RWPE2 (cell line): ENCODE measurements at regions not wholly inside any gene's neighbourhood (a gene's known extent, or its start where the extent isn't known, plus 50 kb on each side); places are given as distances from the start of the nearest gene placed in this dataset.
"Not testable (repeated sequence)": the region's sequence is repeated elsewhere in the genome, so short reads cannot be mapped to it uniquely, and the experiment has no call there.

Experiments used
- ATAC-seq: fragments of 200-7000 bp; cut with Tn5 transposase; 3 replicates; pipeline ENCODE4 v1.9.1; 2021; ENCODE audit warnings: low read depth
- DNase-seq: peaks from one replicate; pipeline ENCODE4 v3.0.0-alpha.2; 2020; ENCODE audit warnings: low spot score
- H3K27ac ChIP-seq: fragments of 450-650 bp; 2 replicates; pipeline ENCODE4 v1.5.1; 2017; ENCODE audit warnings: mild to moderate bottlenecking; ENCODE audit not compliant: poor library complexity, severe bottlenecking
- H3K27me3 ChIP-seq: fragments of 250-450 bp; sonication (Bioruptor Pico); 2 replicates; pipeline ENCODE4 v1.5.1; 2021; ENCODE audit warnings: mild to moderate bottlenecking, moderate library complexity; ENCODE audit not compliant: insufficient read depth, poor library complexity, severe bottlenecking
- H3K36me3 ChIP-seq: fragments of 250-450 bp; sonication (Bioruptor Pico); 2 replicates; pipeline ENCODE4 v1.5.1; 2020; ENCODE audit warnings: low read depth, mild to moderate bottlenecking, moderate library complexity
- H3K4me1 ChIP-seq: fragments of 250-450 bp; sonication (Bioruptor Pico); 2 replicates; pipeline ENCODE4 v1.5.1; 2021; ENCODE audit warnings: mild to moderate bottlenecking, moderate library complexity; ENCODE audit not compliant: insufficient read depth, poor library complexity, severe bottlenecking
- H3K4me3 ChIP-seq: fragments of 250-450 bp; sonication (Bioruptor Pico); 2 replicates; pipeline ENCODE4 v1.5.1; 2021; ENCODE audit warnings: mild to moderate bottlenecking, moderate library complexity; ENCODE audit not compliant: severe bottlenecking
- H3K9me3 ChIP-seq: fragments of 250-450 bp; sonication (Bioruptor Pico); 2 replicates; pipeline ENCODE4 v1.5.1; 2021; ENCODE audit warnings: mild to moderate bottlenecking, moderate library complexity; ENCODE audit not compliant: severe bottlenecking
- TF ChIP-seq, protein P1 (sequence below): fragments of 450-650 bp; IDR thresholded peaks from one replicate; pipeline ENCODE4 v1.5.1; 2017; ENCODE audit warnings: mild to moderate bottlenecking, moderate library complexity; ENCODE audit not compliant: poor library complexity, severe bottlenecking

DNA sequence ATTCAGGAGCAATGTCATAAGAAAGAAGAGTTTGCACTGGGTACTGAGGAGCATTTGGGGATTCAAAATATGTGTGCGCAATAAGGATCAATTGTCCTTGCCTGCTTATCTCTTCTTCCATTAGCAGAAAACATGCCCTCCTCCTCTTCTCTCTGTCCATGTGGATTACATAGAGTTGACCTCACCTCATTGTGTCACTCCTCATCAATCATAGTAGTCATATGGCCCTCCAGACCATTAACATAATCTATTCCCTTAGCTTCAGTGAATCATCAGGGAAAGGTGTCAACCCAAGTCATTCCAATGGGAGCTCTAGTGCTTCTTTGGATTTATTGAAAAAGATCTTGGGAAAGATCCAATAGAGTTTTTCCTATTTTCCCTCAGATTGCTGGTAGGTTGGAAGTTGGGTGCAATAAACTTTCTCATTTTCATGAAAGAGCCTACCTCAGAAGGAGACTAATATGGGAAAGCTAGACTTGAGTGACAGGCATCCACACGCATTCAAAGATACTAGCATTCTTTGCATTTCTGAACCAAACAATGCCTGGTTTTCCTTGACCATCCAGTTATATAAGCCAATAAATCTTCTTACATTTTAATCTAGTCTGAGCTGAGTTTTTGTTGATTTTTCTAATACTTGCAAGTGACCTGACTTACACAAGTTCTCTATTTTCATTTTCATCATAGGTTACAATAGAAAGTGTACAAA, 71.5 kb upstream of the FAM13C start:
- H3K27me3 ChIP-seq = peaks cover 3% of the 10 kb centered on the region
- TF ChIP-seq, protein P1, sequence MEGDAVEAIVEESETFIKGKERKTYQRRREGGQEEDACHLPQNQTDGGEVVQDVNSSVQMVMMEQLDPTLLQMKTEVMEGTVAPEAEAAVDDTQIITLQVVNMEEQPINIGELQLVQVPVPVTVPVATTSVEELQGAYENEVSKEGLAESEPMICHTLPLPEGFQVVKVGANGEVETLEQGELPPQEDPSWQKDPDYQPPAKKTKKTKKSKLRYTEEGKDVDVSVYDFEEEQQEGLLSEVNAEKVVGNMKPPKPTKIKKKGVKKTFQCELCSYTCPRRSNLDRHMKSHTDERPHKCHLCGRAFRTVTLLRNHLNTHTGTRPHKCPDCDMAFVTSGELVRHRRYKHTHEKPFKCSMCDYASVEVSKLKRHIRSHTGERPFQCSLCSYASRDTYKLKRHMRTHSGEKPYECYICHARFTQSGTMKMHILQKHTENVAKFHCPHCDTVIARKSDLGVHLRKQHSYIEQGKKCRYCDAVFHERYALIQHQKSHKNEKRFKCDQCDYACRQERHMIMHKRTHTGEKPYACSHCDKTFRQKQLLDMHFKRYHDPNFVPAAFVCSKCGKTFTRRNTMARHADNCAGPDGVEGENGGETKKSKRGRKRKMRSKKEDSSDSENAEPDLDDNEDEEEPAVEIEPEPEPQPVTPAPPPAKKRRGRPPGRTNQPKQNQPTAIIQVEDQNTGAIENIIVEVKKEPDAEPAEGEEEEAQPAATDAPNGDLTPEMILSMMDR = no peak
- no peak for DNase-seq
- no peak overlapping the region for H3K4me3 ChIP-seq
- no peaks in the 10 kb centered on the region for H3K9me3 ChIP-seq
- peak overlapping the region; percentile 61 for H3K27ac ChIP-seq
- H3K4me1 ChIP-seq = peaks cover 34% of the 10 kb centered on the region
- no peaks in the 10 kb centered on the region for H3K36me3 ChIP-seq
- ATAC-seq = 0 out of 3 replicates have a peak, but pooled peaks have one; percentile 35

DNA sequence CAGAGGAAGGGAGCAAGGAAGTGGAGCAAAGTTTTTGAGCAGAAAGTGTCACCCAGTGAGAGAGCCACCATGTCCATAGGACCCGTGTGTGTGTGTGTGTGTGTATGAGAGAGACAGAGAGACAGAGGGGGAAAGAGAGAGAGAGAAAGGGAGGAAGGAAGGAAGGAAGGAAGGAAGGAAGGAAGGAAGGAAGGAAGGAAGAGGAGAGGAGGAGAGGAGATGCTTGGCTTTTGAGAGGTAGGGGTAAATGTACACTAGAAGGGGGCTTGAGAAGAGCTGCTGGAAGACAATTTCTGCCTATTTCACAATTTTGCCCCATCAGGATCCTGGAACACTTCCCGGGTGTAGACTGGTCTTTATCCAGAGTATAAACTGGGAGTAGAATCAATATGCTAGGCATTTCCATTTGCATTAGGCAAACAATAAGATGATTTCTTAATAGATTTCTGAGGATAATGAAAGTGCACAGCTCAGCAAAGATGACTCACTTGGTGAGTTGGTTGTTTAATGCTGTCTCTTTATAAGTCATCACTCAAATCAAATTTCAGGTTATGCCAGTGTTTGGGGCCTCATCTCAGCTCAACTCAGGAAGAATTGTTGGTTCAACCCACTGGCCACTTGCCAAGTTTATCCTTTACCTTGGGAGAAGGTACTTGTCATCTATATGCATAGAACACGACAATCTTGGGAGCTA, 70.0 kb upstream of the FAM13C start:
- Histone ChIP-seq H3K36me3 (no peaks in the 10 kb centered on the region), H3K27ac (no peak overlapping the region), H3K4me1 (peaks cover 34% of the 10 kb centered on the region), H3K9me3 (no peaks in the 10 kb centered on the region), H3K27me3 (peaks cover 3% of the 10 kb centered on the region), H3K4me3 (no peak overlapping the region)
- TF ChIP-seq, protein P1 = no peak
- ATAC-seq = peak; percentile 87
- no peak for DNase-seq

DNA sequence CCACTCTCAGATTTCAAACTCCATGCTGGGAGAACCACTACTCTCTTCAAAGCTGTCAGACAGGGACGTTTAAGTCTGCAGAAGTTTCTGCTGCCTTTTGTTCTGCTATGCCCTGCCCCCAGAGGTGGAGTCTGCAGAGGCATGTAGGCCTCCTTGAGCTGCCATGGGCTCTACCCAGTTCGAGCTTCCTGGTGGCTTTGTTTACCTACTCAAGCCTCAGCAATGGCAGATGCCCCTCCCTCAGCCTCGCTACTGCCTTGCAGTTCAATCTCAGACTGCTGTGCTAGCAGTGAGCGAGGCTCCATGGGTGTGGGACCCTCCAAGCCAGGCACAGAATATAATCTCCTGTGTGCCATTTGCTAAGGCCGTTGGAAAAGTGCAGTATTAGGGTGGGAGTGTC, 51.4 kb upstream of the FAM13C start:
- not testable (repeated sequence) for H3K27me3 ChIP-seq, H3K36me3 ChIP-seq, H3K9me3 ChIP-seq, H3K27ac ChIP-seq, H3K4me3 ChIP-seq, ATAC-seq, H3K4me1 ChIP-seq, DNase-seq
